HG02759 (cell line): ENCODE measurements at regions not wholly inside any gene's neighbourhood (a gene's known extent, or its start where the extent isn't known, plus 50 kb on each side); places are given as distances from the start of the nearest gene placed in this dataset.

Experiments
- ATAC-seq: cut with Tn5 transposase; IDR thresholded peaks from one replicate; pipeline ENCODE4 v1.9.1; 2021; ENCODE audit warnings: mild to moderate bottlenecking, moderate library complexity; ENCODE audit not compliant: unreplicated experiment

DNA sequence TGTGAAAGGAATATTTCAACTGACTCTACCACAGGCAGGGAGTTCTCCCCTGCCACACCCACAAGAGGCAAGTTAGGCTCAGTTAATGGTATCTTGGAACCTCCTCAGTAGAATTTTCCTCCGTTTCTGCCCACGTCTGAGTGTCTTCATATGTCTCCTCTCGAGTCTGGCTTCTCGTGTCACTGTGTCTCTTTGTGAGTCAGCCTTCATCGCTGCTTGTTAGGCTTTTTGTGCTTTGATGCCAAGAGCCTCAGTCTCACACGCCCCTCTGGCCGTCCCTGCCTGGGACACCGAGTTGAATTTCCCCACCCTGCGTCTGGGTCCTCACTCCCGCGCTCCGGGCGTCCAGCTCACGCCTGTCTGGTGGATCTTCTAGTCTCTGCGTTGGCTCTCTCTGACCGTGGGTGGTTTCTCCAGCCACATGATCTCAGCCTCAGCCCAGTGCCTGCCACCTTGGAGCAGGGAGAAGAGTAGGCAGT, 125.7 kb upstream of the GADD45A start:
- no peak for ATAC-seq

GRCh38 chr1:67560580-67561255, 124.3 kb upstream of the GADD45A start:
- no peak for ATAC-seq

GRCh38 chr1:67561704-67562113, 123.3 kb upstream of the GADD45A start:
- ATAC-seq, result peak; percentile 85

DNA sequence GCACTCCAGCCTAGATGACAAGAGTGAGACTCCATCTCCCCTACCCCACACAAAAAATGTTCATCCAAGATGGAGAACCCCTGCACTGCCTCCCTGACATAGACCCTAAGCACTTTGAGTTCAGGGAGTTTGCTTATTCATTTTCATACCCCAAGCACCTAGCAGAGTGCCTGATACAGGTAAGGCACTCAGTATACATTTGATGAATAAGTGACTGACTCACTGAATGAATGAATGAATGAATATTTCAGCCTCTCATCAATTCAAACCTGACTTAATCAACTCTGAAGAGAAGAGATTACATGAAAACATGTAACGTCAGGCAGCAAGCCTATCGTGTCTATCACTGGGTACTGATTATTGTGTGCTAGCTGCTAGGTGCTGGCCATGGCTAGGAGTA, 121.3 kb upstream of the GADD45A start:
- ATAC-seq, result no peak

- ATAC-seq, result no peak
Observed at GRCh38 chr1:67564193-67564592, 120.8 kb upstream of the GADD45A start.

GRCh38 chr1:67566803-67567377, 118.1 kb upstream of the GADD45A start:
- no peak for ATAC-seq

- ATAC-seq, result no peak
Observed at GRCh38 chr1:67570486-67571143, 114.4 kb upstream of the GADD45A start.

- no peak for ATAC-seq
Observed at GRCh38 chr1:67571406-67571805, 113.6 kb upstream of the GADD45A start.

DNA sequence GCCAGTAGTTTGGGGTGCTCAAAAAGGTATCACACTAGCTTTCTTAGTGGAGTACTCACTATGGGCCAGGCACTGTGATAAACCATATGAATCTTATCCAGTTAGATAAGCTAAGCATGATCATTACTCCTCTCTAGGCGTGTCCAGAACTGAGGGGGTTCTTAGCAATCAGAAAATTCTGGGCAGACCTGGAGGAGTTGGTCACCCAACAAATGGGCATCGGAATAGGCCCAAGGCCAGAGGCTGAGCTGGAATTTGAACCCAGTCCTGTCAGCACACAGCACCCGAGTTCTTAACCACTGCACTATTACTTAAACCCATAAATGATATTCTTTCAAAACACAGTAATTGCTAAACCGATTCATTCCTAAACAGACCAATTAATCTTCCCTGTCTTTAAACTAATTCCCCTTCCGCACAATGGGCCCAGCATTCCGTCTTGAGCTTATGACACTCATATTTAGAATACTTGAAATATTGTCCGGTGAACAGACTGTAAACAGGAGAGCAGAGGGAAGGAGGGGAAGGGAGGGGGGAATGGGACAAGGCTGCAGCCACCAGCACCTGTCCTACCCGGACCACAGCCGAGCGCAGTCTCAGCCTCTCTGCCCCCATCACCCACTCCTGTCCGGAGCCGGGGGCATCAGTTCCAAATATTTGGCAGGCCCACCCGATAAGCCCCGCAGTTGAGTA, 113.0 kb upstream of the GADD45A start:
- no peak for ATAC-seq

DNA sequence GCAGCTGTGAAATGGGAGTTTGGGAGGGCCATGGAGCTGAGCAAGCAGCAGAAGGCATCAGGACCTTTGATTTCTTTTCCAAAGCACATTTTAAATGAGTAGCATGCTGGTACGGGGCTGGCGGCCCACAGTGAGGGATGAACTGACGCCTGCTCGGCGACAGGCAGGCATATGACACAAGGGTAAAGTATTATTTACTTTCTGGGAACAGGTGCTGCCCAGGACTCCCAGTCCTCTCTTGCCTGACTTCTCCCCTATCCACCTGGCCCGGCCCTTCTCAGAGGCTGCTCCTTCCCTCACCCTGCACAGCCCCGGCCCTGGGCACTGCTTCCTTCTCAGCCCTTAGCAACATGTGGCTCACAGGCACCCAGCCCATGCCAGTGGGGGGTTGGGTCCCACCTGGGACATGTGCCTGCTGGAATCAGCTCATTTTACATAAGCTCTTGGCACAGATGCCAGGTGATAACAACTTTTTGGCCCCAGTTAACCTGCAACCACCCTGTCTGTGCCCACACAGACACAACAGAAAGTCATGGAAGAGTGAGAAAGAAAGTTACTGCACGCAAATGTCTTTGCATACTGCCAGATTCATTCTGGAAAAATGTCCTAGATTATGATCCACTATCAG, 112.3 kb upstream of the GADD45A start:
- no peak for ATAC-seq

DNA sequence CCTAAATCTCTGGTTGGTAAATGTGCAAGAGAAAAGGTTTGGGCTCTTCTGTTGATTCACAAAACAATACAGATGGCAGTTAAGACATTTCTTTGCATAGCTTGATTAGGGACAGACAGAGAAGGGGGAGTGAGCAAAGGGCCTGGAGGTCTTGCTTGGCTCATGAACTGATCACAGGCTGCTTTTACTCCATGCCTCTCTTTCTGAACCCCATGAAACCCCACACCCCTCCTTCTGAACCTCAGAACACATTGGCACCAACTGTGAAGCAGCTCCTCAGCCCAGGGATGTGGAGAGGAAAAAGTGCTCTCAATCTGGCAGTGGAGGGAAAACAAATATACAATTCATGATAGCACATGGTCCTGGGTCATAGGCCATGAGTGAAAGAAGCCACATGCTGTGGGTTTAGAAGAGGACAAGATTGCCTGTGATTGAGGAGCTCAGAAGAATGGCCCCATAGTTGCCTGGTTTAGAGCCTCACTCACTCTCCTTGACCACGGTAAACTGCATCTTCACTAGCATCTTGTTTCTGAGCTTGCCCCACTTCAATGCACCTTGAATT, 111.6 kb upstream of the GADD45A start:
- ATAC-seq, result no peak

- no peak for ATAC-seq
Observed at GRCh38 chr1:67574221-67574620, 110.8 kb upstream of the GADD45A start.

- no peak for ATAC-seq
Observed at GRCh38 chr1:67575861-67576260, 109.1 kb upstream of the GADD45A start.

DNA sequence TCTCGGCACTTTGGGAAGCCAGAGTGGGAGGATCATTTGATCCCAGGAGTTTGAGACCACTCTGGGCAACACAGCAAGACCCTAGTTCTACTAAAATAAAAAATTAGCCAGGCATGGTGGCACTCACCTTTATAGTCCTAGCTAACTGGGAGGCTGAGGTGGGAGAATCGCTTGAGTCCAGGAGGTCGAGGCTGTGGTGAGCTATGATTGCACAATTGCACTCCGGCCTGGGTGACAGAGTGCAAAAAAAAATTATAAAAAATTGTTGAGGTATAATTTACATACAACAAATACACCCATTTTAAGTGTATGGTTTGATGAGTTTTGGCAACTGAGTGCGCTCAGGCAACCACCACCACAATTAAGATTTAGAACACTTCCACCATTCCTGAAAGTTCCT, 108.5 kb upstream of the GADD45A start:
- no peak for ATAC-seq

GRCh38 chr1:67577646-67578045, 107.4 kb upstream of the GADD45A start:
- no peak for ATAC-seq

DNA sequence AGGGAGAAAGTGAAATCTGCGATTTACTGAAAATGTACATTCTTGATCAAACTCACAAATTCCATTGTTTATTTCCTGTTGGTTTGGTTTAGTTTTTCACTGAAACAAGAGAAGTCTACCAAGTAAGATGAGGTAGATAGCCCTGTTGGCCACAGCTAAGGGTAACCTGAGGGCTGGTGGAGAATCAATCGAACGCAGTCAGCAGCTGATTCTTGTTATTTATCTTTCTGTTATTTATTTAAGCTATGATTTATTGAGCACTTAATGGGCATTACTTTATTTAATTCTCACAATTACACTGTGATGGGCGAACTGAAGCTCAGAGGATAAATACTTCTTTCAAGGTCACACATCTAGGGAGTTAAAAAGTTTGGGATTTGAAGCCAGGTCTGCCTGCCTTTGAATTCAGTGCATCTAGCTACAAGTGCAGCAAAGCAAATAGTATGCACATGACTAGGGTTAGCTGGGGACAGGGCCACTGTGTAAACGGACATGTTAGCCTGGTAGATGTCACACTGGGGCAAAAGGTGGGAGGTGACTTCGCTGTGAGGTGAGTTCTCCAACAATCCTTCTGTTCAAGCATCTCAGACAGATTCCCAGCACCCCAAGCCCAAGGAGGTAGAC, 106.5 kb upstream of the GADD45A start:
- ATAC-seq, result no peak

DNA sequence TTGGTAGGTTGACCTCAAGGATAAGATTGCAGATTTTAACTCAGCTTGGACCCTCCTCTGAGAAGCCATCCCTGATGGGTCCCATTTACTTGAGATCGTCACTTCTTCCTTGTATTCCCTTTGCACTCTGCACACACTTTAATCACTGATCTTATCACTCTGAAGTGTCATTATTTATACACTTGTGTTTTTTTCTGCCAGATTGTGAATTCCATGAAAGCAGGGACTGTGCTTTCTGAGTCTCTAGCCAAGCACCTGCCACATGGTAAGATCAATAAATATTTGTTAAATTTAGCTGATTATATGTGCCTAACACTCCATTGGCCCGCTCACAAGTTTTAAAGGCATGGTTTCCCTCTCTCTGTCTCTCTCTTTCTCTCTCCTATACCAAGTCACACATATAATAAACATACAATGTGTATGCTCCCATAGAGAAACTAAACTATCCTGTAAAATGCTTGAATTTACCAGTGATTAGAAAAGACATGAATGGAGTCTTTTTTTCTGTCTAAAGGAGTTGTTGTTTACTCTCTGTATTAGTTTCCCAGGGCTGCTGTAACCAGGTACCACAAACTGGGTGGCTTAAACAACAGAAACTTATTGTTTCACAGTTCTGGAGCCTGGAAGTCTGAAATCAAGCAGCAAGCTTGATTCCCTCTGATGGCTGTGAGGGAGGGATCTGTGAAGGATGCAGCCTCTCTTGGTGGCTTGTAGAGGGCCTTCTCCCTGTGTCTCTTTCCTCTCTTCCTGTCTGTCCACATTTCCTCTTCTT, 105.2 kb upstream of the GADD45A start:
- ATAC-seq, result no peak

- ATAC-seq, result no peak
Observed at GRCh38 chr1:67580691-67581403, 104.2 kb upstream of the GADD45A start.
